DOHH2 (cell line): ENCODE measurements at regions not wholly inside any gene's neighbourhood (a gene's known extent, or its start where the extent isn't known, plus 50 kb on each side); places are given as distances from the start of the nearest gene placed in this dataset.

Experiments used
- H3F3A ChIP-seq: fragments of 200-600 bp; sonication (generic), shearing (Covaris generic); 2 replicates; pipeline ENCODE4 v1.6.0; 2016; ENCODE audit warnings: antibody characterized with exemption, mild to moderate bottlenecking; ENCODE audit not compliant: control insufficient read depth, insufficient read depth
- H3K27ac ChIP-seq: fragments of 200-600 bp; sonication (generic); 2 replicates; pipeline ENCODE4 v1.5.1; 2014; ENCODE audit warnings: low read depth, mild to moderate bottlenecking, low read length, moderate library complexity
- H3K27me3 ChIP-seq: fragments of 200-600 bp; sonication (generic); 2 replicates; pipeline ENCODE4 v1.6.1; 2014; ENCODE audit warnings: mild to moderate bottlenecking, low read length, mixed read lengths; ENCODE audit not compliant: control insufficient read depth
- H3K36me3 ChIP-seq: fragments of 200-600 bp; sonication (generic); 2 replicates; pipeline ENCODE4 v1.6.1; 2014; ENCODE audit warnings: mild to moderate bottlenecking, low read length, moderate library complexity, mixed read lengths; ENCODE audit not compliant: control insufficient read depth
- H3K4me1 ChIP-seq: fragments of 200-600 bp; sonication (generic); 2 replicates; pipeline ENCODE4 v1.6.1; 2014; ENCODE audit warnings: mild to moderate bottlenecking, low read length, mixed read lengths; ENCODE audit not compliant: control insufficient read depth
- H3K4me2 ChIP-seq: fragments of 200-600 bp; sonication (generic); 2 replicates; pipeline ENCODE4 v1.6.0; 2014; ENCODE audit warnings: mild to moderate bottlenecking, low read length, moderate library complexity
- H3K4me3 ChIP-seq: fragments of 200-600 bp; sonication (generic); 2 replicates; pipeline ENCODE4 v1.5.1; 2014; ENCODE audit warnings: mild to moderate bottlenecking, low read length, mixed read lengths
- H3K79me2 ChIP-seq: fragments of 200-600 bp; sonication (generic); 2 replicates; pipeline ENCODE4 v1.6.1; 2014; ENCODE audit warnings: mild to moderate bottlenecking, low read length, mixed read lengths; ENCODE audit not compliant: control insufficient read depth
- H3K9me2 ChIP-seq: fragments of 200-600 bp; sonication (generic); replicated peaks from 2 replicates; pipeline ENCODE4 v1.6.1; 2014; ENCODE audit warnings: mild to moderate bottlenecking, low read length, mixed read lengths; ENCODE audit not compliant: control insufficient read depth
- H3K9me3 ChIP-seq: fragments of 200-600 bp; sonication (generic); 2 replicates; pipeline ENCODE4 v1.6.1; 2014; ENCODE audit warnings: antibody characterized with exemption, low read length, mixed read lengths; ENCODE audit not compliant: control insufficient read depth, insufficient read depth
- H4K20me1 ChIP-seq: fragments of 200-600 bp; sonication (generic); 2 replicates; pipeline ENCODE4 v1.6.0; 2014; ENCODE audit warnings: low read depth, mild to moderate bottlenecking, antibody characterized with exemption, low read length, moderate library complexity; ENCODE audit not compliant: control insufficient read depth, insufficient read depth
- EZH2phosphoT487 ChIP-seq: fragments of 200-600 bp; sonication (generic); IDR thresholded peaks from 2 replicates; pipeline ENCODE4 v1.6.1; 2017; ENCODE audit warnings: borderline replicate concordance, mild to moderate bottlenecking, antibody characterized with exemption, low read length, moderate library complexity, mixed read lengths
- TF ChIP-seq, protein P1 (sequence below): fragments of 200-600 bp; sonication (generic); IDR thresholded peaks from one replicate; pipeline ENCODE4 v1.5.1; 2014; ENCODE audit warnings: antibody characterized with exemption, mild to moderate bottlenecking, low read depth, low read length; ENCODE audit not compliant: poor library complexity, severe bottlenecking

DNA sequence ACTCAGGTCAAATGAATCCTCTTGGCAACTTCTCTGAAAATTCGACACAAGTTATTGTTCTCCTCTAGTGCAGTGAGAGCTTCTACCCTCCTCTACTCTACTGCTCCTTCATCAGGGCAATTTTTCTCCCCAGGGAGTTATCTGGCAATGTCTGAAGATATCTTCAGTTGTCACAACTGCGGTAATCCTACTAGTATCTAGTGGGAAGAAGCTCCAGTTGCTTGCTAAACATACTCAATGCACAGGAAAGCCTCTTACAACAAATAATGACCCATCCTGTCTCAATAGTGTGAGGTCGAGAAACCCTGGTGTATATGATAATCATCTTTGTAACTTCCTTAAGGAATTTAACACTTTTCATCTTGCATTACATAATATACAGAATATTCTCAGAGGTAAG, 1147.6 kb downstream of the IGSF11 start:
- no peaks in the 10 kb centered on the region for H3F3A ChIP-seq
- H3K79me2 ChIP-seq: no peaks in the 10 kb centered on the region
- H3K27me3 ChIP-seq: no peaks in the 10 kb centered on the region
- no peak overlapping the region for H3K4me3 ChIP-seq
- H3K9me3 ChIP-seq: no peaks in the 10 kb centered on the region
- H4K20me1 ChIP-seq: no peaks in the 10 kb centered on the region
- no peaks in the 10 kb centered on the region for H3K9me2 ChIP-seq
- H3K36me3 ChIP-seq: no peaks in the 10 kb centered on the region
- no peak overlapping the region for H3K4me2 ChIP-seq
- TF ChIP-seq, protein P1, sequence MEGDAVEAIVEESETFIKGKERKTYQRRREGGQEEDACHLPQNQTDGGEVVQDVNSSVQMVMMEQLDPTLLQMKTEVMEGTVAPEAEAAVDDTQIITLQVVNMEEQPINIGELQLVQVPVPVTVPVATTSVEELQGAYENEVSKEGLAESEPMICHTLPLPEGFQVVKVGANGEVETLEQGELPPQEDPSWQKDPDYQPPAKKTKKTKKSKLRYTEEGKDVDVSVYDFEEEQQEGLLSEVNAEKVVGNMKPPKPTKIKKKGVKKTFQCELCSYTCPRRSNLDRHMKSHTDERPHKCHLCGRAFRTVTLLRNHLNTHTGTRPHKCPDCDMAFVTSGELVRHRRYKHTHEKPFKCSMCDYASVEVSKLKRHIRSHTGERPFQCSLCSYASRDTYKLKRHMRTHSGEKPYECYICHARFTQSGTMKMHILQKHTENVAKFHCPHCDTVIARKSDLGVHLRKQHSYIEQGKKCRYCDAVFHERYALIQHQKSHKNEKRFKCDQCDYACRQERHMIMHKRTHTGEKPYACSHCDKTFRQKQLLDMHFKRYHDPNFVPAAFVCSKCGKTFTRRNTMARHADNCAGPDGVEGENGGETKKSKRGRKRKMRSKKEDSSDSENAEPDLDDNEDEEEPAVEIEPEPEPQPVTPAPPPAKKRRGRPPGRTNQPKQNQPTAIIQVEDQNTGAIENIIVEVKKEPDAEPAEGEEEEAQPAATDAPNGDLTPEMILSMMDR: no peak
- no peak for TF ChIP-seq EZH2phosphoT487
- no peak overlapping the region for H3K27ac ChIP-seq
- peaks cover 14% of the 10 kb centered on the region for H3K4me1 ChIP-seq

DNA sequence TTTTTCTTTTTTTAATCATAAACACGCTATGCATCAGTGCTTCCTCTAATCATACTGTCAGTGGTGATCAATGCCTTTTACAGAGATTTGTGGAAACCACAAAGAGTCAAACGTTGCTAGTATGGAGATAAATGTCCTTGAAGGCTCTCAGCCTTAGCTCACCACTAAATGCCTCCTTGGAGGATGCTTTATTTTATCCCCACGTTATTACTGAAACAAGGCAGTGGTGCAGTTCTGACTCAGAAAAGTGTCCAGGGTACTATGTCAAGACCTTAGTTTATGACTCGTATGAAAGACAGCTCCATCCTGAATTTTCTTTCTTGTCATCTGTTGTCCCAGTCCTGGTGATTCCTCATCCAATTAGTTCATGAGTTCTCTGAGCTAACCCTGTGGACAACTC, 1146.7 kb downstream of the IGSF11 start:
- Histone ChIP-seq H3K27ac (no peak overlapping the region), H4K20me1 (no peaks in the 10 kb centered on the region)
- no peak for TF ChIP-seq EZH2phosphoT487
- TF ChIP-seq, protein P1: no peak

GRCh38 chr3:117892431-117892841, 1142.2 kb downstream of the IGSF11 start:
- no peaks in the 10 kb centered on the region for H4K20me1 ChIP-seq
- no peak overlapping the region for H3K27ac ChIP-seq
- no peak for TF ChIP-seq EZH2phosphoT487
- TF ChIP-seq, protein P1: no peak
- H3K9me2 ChIP-seq: no peaks in the 10 kb centered on the region
- H3K4me2 ChIP-seq: no peak overlapping the region
- H3K36me3 ChIP-seq: no peaks in the 10 kb centered on the region
- no peaks in the 10 kb centered on the region for H3K4me1 ChIP-seq
- no peaks in the 10 kb centered on the region for H3K9me3 ChIP-seq
- no peaks in the 10 kb centered on the region for H3K79me2 ChIP-seq
- H3F3A ChIP-seq: no peaks in the 10 kb centered on the region
- no peaks in the 10 kb centered on the region for H3K27me3 ChIP-seq
- H3K4me3 ChIP-seq: no peak overlapping the region

More for the DNA sequence above, 1146.7 kb downstream of the IGSF11 start:
- Histone ChIP-seq H3K9me3 (no peaks in the 10 kb centered on the region), H3K4me1 (peaks cover 14% of the 10 kb centered on the region), H3K79me2 (no peaks in the 10 kb centered on the region), H3K9me2 (no peaks in the 10 kb centered on the region), H3K27me3 (no peaks in the 10 kb centered on the region), H3K36me3 (no peaks in the 10 kb centered on the region), H3K4me2 (no peak overlapping the region), H3F3A (no peaks in the 10 kb centered on the region), H3K4me3 (no peak overlapping the region)

DNA sequence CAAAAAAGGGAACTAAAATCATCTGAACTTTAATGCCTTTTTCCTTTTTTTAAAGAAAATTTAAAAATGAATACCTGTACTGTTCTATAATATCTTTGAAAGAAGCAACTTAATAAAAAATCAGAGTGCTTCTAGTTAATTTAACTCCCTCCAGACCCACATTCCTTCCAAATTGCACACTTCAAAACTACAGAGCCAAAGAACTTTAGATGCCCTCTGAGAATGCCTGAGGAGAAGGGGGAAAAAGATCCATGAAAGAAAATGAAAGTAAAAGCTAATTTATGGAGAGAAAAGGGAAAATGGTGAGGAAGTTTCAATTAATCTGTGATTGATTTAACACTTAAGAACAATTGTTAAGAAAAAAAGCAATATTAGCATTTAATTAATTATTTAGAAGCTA, 1141.6 kb downstream of the IGSF11 start:
- no peak overlapping the region for H3K27ac ChIP-seq
- no peaks in the 10 kb centered on the region for H3K36me3 ChIP-seq
- H3K79me2 ChIP-seq: no peaks in the 10 kb centered on the region
- H3K9me2 ChIP-seq: no peaks in the 10 kb centered on the region
- no peaks in the 10 kb centered on the region for H3K9me3 ChIP-seq
- no peaks in the 10 kb centered on the region for H4K20me1 ChIP-seq
- no peaks in the 10 kb centered on the region for H3F3A ChIP-seq
- no peak overlapping the region for H3K4me3 ChIP-seq
- H3K27me3 ChIP-seq: no peaks in the 10 kb centered on the region
- TF ChIP-seq EZH2phosphoT487: no peak
- TF ChIP-seq, protein P1: no peak
- no peaks in the 10 kb centered on the region for H3K4me1 ChIP-seq
- no peak overlapping the region for H3K4me2 ChIP-seq
